DMS153 treated with DMSO at 0.1 percent for 48 hours (cell line): ENCODE measurements at regions not wholly inside any gene's neighbourhood (a gene's known extent, or its start where the extent isn't known, plus 50 kb on each side); places are given as distances from the start of the nearest gene placed in this dataset.

Experiments
- DNase-seq: peaks from one replicate; lab custom pipeline; 2025; ENCODE audit not compliant: unreplicated experiment; lab: John Stamatoyannopoulos, UW

DNA sequence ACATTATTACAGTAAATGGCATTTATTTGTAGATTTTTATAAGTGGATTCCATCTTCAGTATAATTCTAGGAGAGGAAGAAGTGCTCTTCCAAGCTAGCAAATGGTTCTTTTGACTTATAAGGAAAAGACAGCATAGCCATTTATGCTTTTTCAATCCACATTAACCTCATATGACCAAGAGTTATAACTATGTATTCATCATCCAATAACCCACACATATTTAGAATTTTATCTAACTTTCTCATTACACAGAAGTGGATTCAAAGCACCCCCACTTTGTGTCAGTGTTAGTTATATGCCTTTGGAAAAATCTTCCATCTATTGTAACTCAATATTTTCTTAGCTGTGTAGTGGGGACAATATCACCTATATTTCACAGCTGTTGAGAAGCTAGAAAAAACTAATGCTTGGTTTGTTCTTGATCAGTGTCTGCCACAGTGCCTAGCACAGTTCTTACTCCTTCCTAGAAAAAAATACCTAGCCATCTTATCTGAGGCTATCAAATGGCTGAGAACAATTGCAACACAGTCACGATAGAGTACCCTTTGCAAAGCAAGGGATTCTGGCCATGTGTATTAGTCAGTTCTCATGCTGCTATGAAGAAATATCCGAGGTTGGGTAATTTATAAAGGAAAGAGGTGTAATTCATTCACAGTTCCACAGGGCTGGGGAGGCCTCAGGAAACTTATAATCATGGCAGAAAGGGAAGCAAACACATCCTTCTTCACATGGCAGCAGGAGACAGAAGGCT, 986.3 kb downstream of the TFAP2A start:
- DNase-seq: no peak

DNA sequence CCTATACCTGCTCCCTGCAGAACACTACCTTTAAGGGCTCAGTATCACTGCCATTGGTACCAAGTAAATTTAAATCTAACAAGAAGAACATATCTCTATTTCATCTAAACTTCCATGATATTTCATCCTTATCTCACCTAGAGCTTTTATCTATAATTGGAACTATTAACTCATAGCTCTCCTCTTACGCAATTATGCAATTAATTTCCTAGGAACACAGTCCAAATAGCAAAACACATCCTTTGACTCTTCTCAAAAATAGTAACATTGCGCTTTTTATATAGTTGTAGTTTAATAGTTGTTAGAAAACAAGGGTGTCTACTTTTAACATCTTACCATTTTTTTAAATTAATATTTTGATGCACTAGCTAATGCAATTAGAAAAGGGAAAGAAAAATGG, 986.8 kb upstream of the SLC35B3 start:
- DNase-seq: no peak

DNA sequence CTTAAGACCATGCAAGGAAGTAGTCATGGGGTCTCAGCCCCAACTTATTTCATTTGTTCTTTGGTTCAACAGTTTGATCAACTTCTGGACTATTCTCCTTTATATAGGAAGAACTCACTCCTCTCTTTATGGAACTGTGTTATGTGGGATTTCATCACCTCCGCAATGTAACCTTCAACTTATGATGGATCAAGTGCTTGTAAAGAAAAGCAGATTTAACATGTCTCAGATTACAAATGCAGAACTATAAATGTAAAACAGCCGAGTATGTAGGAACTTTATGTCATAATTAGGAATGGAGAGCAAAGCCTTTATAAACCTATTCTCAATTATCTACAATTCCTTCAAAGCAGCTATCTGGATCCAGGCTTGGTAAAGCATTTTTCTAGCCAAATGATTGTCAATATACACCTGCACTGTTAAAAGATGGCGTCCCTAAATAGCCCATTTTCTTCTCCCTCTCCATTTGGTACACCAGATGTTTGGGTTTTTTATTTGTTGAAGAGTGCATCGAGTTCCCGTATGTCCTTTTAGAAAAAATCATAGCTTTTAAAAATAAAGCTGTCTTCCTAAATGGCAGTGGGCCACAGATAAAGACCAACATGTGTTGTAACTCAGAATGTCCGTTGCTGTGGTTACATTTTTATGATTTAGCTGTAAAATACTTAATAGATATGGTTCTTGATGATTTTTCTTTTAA, 985.1 kb upstream of the SLC35B3 start:
- no peak for DNase-seq

DNA sequence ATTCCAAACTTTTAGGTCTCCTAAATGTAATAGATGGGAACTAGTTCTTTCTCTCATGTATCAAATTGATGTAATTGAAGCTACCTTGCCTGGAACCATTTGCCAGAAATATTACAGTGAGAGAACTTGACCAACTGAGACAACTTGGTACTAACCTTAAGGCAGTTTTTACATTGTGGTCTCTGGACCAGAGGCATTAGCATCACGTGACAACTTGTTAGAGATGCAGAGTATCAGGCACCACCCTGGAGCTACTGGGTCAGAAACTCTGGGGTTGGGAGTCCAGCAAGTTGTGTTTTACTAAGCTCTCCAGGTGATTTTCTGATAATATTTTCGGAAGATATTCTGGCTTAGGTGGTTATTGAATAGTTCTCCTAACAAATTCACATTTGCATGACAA, 982.1 kb upstream of the SLC35B3 start:
- DNase-seq: no peak

DNA sequence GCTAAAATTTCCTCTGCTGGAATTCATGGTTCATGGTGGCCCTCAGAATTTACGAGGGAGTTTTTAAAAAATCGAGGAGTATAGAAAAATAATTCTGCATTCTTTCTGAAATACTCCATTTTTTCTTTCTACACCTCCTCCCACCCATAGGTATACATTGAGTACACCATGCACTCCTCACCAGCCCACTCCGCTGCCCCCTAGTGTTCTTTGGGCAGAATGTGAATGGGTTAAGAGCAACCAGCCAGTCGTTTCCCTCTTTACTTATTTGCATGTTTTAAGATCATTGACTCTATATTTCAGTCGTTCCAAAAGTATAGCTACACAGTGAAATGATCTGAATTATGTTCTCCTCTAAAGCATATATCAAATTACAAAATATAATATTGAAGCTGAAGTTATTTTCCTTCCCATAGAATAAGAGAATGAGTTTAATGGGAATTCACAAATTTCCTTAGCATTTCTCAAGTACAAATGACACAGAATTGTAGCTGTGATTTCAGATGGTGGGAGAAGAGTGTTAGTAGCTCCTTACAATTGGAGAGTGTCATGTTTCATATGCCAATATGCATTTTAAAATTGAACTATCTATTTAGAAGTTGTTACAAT, 977.7 kb upstream of the SLC35B3 start:
- no peak for DNase-seq

DNA sequence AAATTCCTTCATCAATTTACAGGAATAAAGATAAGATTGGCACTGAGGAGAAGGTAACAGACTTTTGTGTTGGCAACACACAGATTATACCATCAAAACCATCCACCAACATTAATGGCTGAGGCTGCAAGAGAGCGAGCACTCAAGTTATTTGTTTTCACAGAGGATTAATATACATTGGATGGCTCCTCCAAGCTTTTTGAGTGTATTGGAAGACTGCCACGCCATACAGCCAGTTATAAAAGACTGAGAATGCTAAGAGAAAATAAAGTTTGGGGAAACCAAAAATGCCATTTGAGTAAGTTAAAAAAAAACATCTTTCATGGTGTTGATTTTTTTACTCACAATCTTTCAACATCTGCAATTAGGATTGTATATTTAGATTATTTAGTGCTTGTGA, 973.8 kb upstream of the SLC35B3 start:
- DNase-seq: no peak

DNA sequence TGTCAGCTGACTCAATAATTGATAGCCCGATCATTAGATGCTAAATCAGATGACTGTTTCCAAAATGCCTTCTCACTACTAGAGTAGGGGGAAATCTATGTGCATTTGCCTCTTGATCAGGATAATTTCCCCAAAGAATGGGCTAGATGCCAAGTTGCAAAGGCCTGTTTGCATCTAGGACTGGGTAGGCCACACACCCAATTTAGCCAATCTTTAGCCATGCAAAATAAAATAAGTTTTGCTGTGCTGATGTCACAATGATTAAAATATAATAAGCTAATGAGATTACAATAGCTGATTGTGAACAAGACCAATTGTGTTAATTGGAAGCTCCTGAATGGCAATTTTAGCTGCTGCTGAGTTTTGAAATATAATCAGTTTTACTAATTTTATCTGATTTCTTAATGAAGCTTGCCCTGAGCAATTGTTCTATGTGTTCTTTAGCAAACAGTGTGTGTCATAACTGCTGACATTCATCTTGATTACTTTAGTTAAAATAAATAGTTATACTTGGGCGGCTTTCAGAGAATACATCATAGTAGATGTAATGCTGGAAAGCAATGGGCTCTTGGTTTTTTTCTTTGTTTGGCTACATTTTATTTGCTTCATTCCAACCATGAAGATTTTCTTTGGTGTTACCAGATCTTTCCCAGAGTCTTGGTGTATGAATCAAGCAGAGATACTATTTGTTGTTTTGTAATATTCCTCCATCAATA, 973.2 kb upstream of the SLC35B3 start:
- DNase-seq: no peak

DNA sequence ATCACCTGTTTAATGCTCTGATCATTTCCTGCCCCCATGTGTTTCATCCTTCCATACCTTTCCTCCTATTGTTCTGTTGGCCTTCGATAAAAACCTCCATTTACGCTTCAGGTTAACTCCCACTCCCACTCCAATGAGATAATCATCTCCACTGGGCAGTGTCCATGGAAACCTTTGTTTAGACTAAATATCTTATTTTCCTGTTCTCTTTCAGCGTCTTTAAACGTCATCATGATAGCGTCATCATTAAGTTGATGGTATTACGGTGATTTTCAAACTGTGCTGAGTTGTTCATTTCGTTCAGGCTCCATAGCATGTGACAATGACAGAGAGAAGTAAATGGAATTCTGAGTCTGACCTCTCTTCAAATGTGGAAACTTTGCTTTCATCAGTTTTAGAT, 970.5 kb upstream of the SLC35B3 start:
- DNase-seq: no peak

DNA sequence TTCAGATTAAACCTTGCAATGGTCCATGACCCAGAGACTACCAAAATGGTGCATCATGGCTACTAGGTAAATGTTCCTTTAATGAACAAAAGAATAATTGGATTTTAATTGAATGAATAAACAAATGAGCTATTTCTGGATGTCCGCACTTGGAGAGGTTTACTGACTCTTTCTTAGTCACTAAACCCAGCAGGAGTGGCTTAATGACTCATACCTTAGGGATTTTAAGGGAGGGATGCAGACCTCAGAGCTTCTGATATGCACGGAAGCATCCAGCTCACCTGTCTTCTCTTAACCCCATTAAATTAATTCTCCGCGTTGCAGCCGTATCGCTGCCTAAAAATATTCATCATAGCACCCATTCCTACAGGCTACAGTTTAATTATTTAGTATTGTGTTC, 970.0 kb upstream of the SLC35B3 start:
- no peak for DNase-seq

DNA sequence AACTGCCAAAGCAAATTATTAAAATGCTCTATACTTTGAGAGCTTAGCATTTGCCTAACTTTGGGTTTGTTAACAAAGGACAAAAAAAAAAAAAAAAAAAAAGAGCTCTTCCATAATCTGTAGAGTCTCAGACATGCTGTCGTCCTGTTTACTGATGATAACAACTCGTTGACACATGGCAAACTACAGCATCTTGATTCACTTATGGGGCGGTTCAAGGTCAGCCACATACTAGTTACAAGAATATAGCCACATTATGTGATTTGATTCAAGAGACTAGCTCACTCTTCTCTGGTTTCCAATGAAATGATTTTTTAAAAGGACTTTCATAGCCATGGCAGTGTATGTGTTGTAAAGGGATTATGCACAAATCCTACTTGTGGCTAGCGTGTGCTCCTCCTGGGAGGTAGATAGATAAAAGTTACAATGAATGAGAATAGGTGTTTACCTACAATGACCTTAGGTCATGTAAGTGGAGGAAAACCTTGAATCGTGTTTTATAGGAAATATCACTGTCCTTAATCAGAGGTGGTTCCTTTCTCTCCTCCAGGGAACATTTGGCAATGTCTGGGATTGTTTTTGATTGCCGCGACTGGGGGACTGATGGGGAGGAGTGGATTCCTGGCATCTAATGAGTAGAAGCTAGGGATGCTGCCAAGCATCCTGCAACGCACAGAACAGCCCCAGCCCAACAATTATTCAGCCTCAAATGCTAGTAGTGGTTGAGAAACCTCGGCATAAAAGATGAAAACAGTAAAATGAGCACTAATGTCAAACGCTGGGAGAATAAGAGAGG, 969.2 kb upstream of the SLC35B3 start:
- no peak for DNase-seq

DNA sequence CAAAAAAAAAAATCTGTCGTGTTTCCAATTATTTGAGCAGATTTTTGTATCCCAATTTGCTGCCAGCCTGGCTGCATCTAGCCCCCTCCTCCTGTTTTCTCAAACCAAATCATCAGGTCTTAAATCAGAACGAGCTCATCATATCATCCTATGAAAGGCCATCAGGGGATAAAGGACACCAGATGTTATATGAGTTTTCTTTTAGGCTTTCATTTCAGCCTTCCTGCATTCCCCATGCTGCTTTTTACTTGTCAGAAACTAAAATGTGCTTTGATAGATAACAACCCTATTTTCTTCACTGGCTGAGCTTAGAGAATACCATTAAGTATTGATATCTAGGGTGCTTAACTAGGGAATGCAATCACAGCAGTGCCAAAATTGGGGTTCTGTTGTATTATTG, 968.4 kb upstream of the SLC35B3 start:
- DNase-seq: no peak

DNA sequence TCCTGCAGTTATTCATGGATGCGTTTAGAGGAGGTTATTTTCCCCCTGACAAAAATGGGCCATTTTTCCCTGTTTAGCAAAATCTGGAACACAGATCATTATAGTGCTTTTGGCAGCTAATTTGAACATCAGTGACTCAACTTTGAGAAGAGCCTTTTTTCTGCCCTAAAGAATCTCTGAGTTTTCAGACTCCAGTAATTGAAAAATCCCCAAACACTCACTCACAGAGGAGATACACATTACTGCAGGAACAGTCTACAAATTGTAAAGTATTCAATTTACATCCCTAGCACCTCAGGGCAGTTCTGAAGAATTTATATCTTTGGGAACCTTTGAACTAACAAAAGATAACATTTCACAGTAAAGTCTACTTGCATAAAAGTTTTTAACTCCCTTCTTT, 966.6 kb upstream of the SLC35B3 start:
- no peak for DNase-seq

DNA sequence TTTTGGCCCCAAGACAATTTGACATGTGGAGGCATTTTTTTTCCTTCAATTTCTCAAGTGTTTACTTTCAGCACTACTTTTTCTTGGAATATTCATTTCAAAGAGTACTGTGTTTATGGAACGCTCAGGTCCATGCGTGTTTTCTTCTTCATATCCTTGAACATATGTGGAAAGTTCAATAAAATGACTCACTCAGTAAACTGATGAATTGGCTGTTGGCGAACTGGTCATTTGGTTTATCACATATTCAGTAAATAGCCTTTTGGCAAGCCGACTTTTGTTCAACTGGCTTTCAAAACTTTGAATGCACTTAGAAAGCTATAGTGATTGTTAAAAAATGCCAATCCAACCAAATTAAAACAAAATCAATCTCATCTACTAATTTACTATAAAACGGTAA, 964.6 kb upstream of the SLC35B3 start:
- DNase-seq: no peak

DNA sequence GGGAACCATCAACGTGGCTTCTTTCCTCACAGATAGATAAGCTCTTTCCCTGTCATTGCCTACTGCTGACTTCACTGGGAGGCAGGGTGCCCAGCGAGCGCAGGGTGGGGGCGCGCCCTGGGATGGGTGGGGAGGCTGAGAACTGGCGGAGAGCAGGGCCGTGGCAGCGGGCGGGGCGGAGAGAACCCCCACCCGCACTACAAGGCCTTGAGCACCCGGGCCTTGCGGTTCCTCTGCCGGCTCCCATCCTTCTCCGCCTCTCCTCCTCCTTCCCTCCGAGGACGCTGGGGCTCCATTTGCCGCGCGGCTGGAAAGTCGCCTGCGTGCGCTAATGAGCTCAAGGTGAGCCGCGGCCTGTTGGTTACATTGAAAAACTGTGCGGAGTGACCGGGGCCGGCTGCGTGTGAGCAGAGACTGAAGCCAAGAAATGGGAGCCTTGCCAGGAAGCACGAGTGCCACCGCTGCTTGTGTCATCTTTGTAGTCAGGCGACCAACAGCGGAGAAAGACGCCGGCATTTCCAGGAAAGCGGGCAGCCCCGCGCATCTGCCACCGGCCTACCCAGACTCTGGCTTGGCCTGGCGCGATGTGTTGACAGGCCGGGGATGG, 963.5 kb upstream of the SLC35B3 start:
- no peak for DNase-seq

DNA sequence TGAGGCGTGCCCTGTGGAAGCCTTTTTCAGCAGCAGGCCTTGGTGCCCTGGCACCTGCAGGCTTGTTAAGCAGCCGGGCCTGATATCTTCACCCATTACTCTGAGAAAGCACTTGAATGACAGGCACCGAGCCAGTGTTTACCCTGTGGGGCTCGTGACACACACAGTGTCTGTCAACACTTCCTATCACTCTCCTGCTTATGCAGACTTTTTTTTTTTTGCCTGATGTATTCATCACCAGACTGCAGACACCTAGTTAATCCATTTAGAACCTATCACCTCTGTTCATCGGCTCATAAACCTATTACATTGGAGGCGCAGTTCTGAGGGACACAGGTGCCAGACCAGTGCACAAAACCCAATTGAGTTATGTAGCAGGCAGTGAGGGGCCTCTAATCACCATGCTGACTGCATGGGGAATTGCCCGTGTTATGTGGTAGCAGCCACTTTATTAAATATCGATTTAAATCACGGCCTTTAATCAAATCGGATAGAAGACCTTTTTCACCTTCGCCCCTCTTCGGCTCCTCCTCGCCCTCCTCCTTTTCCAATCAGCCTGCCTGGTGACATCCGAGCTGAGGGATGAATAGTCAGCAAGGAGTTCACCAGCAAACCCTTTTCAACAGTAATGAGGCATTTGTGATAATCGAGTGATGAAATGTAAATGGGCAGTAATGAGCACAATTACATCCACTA, 962.9 kb upstream of the SLC35B3 start:
- peak; percentile 44 for DNase-seq

DNA sequence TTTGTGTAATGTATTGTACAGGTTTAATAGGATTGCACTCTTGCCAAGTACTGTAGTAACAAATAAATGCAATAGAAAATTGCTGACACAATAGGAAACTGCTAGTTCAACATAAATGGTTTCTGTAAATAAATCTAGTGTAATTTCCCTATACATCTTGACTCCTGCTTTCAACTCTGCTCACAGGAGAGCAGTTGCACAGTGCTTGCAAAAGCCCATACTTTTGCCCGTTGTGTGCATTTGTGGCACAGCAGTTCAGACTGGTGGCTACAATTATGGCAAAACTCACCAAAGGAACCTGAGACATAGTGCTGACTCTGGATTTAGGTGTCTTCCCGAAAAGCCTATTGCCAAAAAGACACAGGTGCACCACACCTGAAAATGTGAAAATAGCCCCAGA, 953.3 kb upstream of the SLC35B3 start:
- DNase-seq: no peak

DNA sequence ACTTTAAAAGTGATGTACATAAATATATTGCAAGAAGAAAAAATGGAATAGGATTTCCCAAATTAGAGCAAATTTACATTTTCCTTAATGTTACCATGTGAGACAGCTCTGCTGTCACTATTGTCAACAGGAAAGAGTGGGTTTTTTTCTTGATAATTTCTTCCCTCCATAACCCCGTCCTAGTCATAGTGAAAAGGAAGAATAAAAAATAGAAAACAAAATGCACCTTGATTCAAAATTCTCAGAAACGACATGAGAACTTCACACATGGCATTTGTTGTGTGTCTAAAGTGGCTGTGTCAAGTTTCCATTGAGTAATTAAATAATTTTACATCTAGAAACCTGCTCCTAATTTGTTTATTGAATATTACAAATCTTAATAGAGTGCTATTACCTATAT, 945.2 kb upstream of the SLC35B3 start:
- no peak for DNase-seq

DNA sequence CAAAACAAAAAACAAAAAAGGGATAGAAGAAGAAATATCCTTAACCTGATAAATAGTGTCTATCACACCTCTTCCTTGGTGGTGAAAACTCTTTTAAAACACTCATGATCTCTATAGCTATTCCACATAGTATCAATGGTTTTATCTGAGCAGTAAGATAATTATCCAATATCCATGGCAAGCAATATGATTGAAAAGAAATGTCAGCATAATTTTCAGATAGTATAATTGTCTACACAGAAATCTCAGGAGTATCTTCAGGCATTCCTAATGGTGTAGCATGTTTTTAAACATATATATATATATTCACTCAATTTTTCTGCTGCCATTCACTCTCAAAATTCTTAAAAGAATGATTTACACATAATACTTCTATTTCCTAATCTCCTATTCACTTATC, 938.0 kb upstream of the SLC35B3 start:
- DNase-seq: no peak

DNA sequence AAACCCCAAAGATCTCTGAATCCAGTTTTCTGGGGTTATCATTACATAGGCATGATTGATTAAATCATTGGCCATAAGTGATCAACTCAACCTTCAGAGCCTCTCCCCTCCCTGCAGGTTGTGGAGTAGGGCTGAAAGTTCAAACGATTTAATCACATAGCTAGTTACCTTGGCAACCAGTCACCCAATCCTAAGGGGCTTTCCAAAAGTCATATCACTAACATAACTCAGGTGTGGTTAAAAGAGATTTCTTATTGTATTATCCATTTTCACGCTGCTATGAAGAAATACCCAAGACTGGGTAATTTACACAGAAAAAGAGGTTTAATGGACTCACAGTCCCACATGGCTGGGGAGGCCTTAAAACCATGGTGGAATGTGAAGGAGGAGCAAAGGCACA, 935.1 kb upstream of the SLC35B3 start:
- DNase-seq: no peak

DNA sequence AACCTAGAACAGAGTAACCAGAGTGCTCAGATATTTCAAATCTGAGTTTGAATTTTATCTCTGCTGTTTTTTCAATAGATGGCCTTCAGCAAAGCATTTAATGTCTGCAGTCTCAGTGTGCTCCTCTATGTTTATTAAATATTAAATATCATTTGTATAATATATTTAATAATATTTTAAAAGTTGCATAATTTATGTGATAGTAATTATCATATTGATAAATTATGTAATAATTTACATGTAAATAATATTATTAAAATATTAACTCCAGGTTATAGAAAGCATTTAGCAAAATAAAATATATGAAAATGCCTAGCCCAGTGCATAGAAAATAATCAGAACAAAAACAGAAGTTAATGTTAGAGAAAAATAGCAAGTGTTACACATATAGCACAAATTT, 930.0 kb upstream of the SLC35B3 start:
- no peak for DNase-seq
